MM.1S (cell line): ENCODE measurements at regions not wholly inside any gene's neighbourhood (a gene's known extent, or its start where the extent isn't known, plus 50 kb on each side); places are given as distances from the start of the nearest gene placed in this dataset.

Experiments used
- DNase-seq: peaks from one replicate; pipeline ENCODE4 v3.0.0-alpha.2; 2015
- H2AFZ ChIP-seq: fragments of 300-600 bp; sonication (generic); 2 replicates; pipeline ENCODE4 v1.6.0; 2016; ENCODE audit warnings: antibody characterized with exemption, low read length
- H3F3A ChIP-seq: fragments of 300-600 bp; sonication (generic); 2 replicates; pipeline ENCODE4 v1.6.1; 2016; ENCODE audit warnings: mild to moderate bottlenecking, antibody characterized with exemption, low read length, moderate library complexity, mixed read lengths; ENCODE audit not compliant: insufficient read depth
- H3K27ac ChIP-seq: fragments of 300-600 bp; sonication (generic); 2 replicates; pipeline ENCODE4 v1.5.1; 2016; ENCODE audit warnings: mild to moderate bottlenecking, low read length
- H3K27me3 ChIP-seq: fragments of 300-600 bp; sonication (generic); replicated peaks from 2 replicates; pipeline ENCODE4 v1.6.0; 2016; ENCODE audit warnings: low read length; ENCODE audit not compliant: insufficient read depth
- H3K36me3 ChIP-seq: fragments of 300-600 bp; sonication (generic); replicated peaks from 2 replicates; pipeline ENCODE4 v1.6.1; 2016; ENCODE audit warnings: mild to moderate bottlenecking, low read length, mixed read lengths; ENCODE audit not compliant: insufficient read depth
- H3K4me1 ChIP-seq: fragments of 300-600 bp; sonication (generic); 2 replicates; pipeline ENCODE4 v1.6.1; 2016; ENCODE audit warnings: low read length, mixed read lengths
- H3K4me2 ChIP-seq: fragments of 300-600 bp; sonication (generic); 2 replicates; pipeline ENCODE4 v1.6.0; 2016; ENCODE audit warnings: low read depth, low read length
- H3K4me3 ChIP-seq: fragments of 300-600 bp; sonication (generic); 2 replicates; pipeline ENCODE4 v1.5.1; 2016; ENCODE audit warnings: low read length, mixed read lengths
- H3K79me2 ChIP-seq: fragments of 300-600 bp; sonication (generic); 2 replicates; pipeline ENCODE4 v1.6.1; 2016; ENCODE audit warnings: mixed run types, low read length, mixed read lengths
- H3K9ac ChIP-seq: fragments of 300-600 bp; sonication (generic); 2 replicates; pipeline ENCODE4 v1.6.1; 2016; ENCODE audit warnings: low read length, mixed read lengths
- H3K9me2 ChIP-seq: fragments of 300-600 bp; sonication (generic); replicated peaks from 2 replicates; pipeline ENCODE4 v1.6.1; 2016; ENCODE audit warnings: mild to moderate bottlenecking, low read length, mixed read lengths; ENCODE audit not compliant: insufficient read depth
- H3K9me3 ChIP-seq: fragments of 300-600 bp; sonication (generic); replicated peaks from 2 replicates; pipeline ENCODE4 v1.6.1; 2016; ENCODE audit warnings: mild to moderate bottlenecking, low read length, mixed read lengths; ENCODE audit not compliant: insufficient read depth
- H4K20me1 ChIP-seq: fragments of 300-600 bp; sonication (generic); 2 replicates; pipeline ENCODE4 v1.6.1; 2016; ENCODE audit warnings: mild to moderate bottlenecking, low read length, moderate library complexity, mixed read lengths; ENCODE audit not compliant: insufficient read depth
- CTCF ChIP-seq: fragments of 300-600 bp; sonication (generic); IDR thresholded peaks from 2 replicates; pipeline ENCODE4 v1.5.1; 2016; ENCODE audit warnings: antibody characterized with exemption, low read length, mixed read lengths
- EZH2 ChIP-seq: fragments of 300-600 bp; sonication (generic); optimal IDR thresholded peaks from 2 replicates; pipeline ENCODE3; 2017; ENCODE audit warnings: low read depth, mild to moderate bottlenecking, antibody characterized with exemption, low read length, mixed read lengths
- EZH2phosphoT487 ChIP-seq: fragments of 300-600 bp; sonication (generic); IDR thresholded peaks from 2 replicates; pipeline ENCODE4 v1.6.1; 2018; ENCODE audit warnings: antibody characterized with exemption, low read length

- no peak overlapping the region for H3K4me2 ChIP-seq
- no peaks in the 10 kb centered on the region for H3K79me2 ChIP-seq
- H3K9ac ChIP-seq: no peak overlapping the region
- no peaks in the 10 kb centered on the region for H3K27me3 ChIP-seq
- H3K27ac ChIP-seq: no peak overlapping the region
- no peaks in the 10 kb centered on the region for H3F3A ChIP-seq
- H4K20me1 ChIP-seq: no peaks in the 10 kb centered on the region
- H3K4me1 ChIP-seq: no peaks in the 10 kb centered on the region
- DNase-seq: no peak
- H3K9me3 ChIP-seq: no peaks in the 10 kb centered on the region
- no peak overlapping the region for H3K4me3 ChIP-seq
- no peak overlapping the region for H2AFZ ChIP-seq
- TF ChIP-seq CTCF (no peak), EZH2phosphoT487 (no peak), EZH2 (no peak)
- H3K36me3 ChIP-seq: no peaks in the 10 kb centered on the region
- H3K9me2 ChIP-seq: no peaks in the 10 kb centered on the region
Observed at GRCh38 chr14:54342806-54343205, 54.0 kb upstream of the CDKN3 start.

- Histone ChIP-seq H4K20me1 (no peaks in the 10 kb centered on the region), H3K9me3 (no peaks in the 10 kb centered on the region), H3K9ac (no peak overlapping the region), H3K27ac (no peak overlapping the region), H3K4me3 (no peak overlapping the region), H3K4me2 (no peak overlapping the region), H3K79me2 (no peaks in the 10 kb centered on the region), H3K9me2 (no peaks in the 10 kb centered on the region), H3K4me1 (no peaks in the 10 kb centered on the region), H3F3A (no peaks in the 10 kb centered on the region), H3K27me3 (no peaks in the 10 kb centered on the region), H3K36me3 (no peaks in the 10 kb centered on the region), H2AFZ (no peak overlapping the region)
- no peak for DNase-seq
- no peak for TF ChIP-seq EZH2
- TF ChIP-seq EZH2phosphoT487: no peak
- TF ChIP-seq CTCF: no peak
Observed at GRCh38 chr14:54343272-54344121, 53.3 kb upstream of the CDKN3 start.

- no peak for DNase-seq
- no peaks in the 10 kb centered on the region for H3K9me3 ChIP-seq
- no peaks in the 10 kb centered on the region for H3K79me2 ChIP-seq
- no peak overlapping the region for H2AFZ ChIP-seq
- no peak for TF ChIP-seq EZH2phosphoT487
- TF ChIP-seq EZH2: no peak
- TF ChIP-seq CTCF: no peak
- H3K9me2 ChIP-seq: no peaks in the 10 kb centered on the region
- H3K27ac ChIP-seq: no peak overlapping the region
- no peaks in the 10 kb centered on the region for H3F3A ChIP-seq
- H3K27me3 ChIP-seq: no peaks in the 10 kb centered on the region
- H3K9ac ChIP-seq: no peak overlapping the region
- H3K4me2 ChIP-seq: no peak overlapping the region
- H3K36me3 ChIP-seq: no peaks in the 10 kb centered on the region
- no peak overlapping the region for H3K4me3 ChIP-seq
- no peaks in the 10 kb centered on the region for H3K4me1 ChIP-seq
- H4K20me1 ChIP-seq: no peaks in the 10 kb centered on the region
Observed at GRCh38 chr14:54344445-54344844, 52.4 kb upstream of the CDKN3 start.
